NOMO-1 treated with dmso at 0.1 percent for 144 hours (cell line): ENCODE measurements at regions not wholly inside any gene's neighbourhood (a gene's known extent, or its start where the extent isn't known, plus 50 kb on each side); places are given as distances from the start of the nearest gene placed in this dataset.

Experiments used
- DNase-seq: peaks from one replicate; lab custom pipeline; 2025; ENCODE audit not compliant: unreplicated experiment; lab: John Stamatoyannopoulos, UW

DNA sequence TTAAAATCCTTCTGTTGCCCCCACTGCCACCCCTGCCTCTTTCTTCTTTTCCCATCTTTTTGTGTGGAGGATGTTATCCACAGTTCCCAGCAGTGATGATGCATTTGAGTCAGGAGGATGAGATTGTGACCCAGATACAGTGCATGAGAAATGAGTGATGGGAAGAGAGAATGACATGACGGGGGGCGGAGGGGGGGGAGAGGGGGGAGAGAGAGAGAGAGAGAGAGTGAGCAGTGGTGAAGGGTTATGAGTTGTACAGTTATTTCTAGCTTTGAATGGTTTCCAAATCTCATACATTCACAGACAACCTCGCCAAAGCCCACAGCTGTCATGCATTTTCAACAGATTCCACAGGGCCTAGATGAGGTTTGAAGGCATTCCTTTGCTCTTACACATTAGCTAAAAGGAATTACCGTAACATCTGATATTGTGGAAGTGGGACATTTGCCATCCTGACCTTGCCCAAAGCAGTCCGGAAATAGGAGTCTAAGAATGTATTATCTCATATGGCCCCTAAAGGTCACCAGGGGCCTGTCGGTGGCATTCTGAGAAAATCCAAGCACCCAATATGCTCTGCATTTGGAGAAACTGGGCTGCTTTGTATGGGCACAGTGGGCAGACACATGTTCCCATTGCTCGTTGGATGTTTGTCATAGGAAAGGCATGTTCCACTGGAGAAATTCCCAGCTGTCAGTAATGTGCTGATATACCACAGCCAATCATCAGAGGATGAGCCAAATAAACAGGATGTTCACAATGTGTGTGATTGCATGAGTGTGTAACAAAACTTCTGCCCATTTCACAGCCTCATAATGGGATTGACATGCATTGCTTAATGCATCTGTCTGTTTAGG lies 435.8 kb downstream of the SPRY1 start:
- DNase-seq: no peak

DNA sequence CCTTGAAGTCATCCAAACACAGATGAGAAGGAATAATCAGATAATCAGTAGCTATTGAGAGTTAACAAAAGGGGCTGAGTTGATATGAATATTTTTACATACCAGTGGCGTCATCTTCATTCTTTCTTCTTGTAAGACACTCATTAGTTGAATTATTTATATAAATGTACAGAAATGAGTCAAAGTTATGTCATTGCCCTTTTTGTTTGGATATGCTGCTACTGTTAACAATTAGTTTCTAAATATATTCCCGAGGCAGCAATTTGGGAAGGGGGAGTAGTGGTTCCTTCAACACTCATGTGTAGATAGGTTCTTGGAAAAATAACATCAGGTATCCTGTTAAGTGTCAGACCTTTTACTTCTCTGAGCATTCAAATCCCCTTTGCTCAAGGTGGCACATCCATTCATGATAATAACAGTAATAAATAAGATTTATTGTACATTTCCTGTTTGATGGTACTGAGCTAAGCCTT lies 436.6 kb downstream of the SPRY1 start:
- no peak for DNase-seq

DNA sequence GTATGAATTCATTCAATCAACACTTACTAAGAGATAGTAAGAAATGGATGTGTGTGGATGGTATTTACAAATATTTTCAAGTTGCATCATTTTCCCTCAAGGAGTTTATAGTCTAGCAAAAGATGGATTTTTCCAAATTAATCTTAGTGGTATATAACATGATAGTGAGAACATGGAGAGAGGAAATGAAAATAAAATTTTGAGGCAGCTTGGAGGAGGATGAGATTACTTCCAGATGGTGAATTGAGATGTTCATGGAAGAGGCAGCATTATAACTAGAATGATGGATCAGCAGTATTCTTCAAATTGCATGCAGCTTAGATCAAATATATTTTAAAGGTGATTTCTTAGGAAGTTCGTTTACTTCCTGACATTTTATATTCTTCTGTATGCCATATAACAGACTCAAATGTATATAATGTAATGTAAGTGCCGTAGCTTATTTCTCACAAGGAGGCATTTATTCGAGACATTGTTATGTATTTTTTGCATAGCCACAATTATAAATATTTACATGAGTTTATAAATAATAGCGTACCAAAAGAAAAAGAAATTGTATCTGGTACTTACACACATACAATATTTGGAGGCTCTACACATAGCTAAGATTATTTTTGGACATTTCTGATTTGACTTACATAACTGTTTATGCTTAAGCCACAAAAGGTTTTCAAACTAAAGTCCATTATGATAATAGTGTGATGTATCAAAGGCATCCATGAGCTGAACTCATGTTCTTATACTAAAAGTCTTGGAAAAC lies 439.4 kb downstream of the SPRY1 start:
- no peak for DNase-seq

DNA sequence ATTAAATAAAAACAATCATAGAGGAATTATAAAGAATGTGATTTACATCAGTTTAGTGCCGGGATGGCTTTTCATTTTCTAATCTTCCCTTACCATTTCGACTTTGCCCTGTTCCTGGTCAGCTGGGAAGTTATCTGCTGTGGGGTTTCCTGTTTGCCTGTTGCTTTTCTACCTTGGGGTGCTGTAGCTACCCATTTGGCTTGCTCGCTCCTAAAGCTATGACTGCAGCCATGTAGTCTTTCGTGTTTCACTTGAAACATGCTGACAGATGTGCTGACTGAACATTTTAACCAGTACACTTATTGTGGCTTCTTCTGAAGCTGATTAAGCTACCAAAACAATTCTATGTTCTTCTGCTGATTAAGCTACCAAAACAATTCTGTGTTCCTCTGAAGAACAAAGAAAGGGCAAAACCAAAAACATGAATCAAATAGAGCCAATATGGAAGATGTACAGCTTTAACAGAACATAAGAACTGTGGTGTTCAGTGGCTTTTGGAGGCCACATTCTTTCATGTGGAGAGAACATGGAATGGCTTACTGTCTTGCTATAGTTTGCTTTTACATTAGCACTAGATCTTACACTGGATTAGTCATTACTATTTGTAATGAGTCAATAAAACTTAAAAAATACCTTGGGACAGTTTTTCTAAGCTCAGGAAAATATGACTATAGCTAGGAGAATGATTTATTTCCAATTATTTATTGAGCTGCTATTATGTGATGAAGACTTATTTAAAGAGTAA lies 440.4 kb downstream of the SPRY1 start:
- no peak for DNase-seq

DNA sequence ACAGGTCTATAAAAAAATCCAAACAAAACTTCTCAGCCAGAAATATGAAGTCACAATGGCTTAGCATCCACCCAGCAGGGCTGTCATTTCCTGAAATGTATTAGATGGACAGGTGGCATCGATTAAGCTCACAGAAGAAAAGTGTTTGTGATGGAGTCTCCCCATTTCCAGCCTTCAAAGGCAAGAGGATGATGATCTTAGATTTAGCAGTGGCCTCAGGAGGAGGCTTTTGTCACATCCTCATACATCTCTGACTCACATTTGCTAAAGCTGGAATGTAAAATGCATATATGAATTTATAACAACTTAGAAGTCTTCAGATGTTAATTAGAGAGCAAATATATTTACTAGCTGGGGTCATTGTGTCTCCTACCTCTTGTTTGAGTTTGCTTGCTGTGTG lies 441.9 kb downstream of the SPRY1 start:
- no peak for DNase-seq

DNA sequence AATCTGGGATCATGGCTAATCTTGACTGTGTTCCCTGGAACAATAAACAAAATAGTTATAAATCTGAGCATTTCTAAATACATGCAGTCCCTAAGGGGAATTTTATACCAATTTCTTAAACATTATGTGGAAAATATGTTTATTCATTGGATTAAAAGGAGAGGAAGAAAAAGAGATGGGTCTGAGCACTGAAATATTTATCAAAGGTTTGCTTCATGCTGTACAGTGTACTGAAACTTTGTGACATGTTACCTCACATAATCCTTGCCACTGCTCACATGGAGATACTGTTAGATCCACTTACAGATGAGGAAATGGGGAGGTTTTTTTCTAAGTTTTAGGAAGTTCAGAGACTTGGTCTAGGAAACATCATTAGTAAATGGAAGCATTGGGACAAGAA lies 443.6 kb downstream of the SPRY1 start:
- DNase-seq: no peak

DNA sequence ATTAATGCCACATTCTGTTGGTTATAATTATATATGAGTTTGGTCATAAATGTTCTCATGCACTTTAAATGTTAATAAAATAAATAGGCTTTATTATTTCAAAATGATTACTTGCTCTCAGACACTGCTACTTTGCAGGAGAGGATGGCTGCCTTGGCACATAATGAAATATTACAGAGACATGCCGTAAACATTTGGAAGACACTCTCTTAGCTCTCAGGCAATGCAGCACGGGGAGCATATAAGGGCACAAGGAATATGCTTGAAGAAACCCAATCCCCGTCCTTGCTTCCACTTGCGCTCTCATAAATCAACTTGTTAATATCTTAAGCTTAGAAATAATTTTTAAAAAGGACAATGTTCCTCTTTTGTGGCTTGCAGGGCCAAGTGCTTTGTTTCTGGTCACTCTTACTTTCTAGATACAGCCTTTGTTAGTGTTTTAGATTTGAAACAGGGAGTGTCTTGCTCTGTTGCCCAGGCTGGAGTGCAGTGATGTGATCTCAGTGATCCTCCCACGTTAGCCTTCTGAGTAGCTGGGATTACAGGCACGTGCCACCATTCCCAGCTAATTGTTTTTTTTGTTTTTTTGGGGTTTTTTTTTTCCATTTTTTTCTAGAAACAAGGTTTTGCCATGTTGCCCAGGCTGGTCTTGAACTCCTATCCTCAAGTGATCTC lies 445.0 kb downstream of the SPRY1 start:
- DNase-seq: no peak

DNA sequence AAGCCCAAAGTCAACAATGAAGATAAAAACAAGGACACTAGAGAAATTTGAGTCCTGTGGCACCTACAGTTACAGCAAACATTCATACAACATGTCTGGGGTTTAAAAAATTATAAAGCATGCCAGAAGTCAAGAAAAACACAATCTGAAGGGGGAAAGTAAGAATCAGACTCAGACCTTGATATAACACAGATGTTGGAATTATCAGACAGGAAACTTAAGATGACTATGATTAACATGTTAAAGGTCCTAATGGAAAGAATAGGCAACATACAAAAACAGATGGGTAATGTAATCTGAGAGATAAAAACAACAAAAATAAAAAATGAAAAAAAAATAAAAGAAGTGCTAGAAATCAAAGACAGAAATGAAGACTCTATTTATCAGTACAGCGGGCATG lies 446.5 kb downstream of the SPRY1 start:
- no peak for DNase-seq

DNA sequence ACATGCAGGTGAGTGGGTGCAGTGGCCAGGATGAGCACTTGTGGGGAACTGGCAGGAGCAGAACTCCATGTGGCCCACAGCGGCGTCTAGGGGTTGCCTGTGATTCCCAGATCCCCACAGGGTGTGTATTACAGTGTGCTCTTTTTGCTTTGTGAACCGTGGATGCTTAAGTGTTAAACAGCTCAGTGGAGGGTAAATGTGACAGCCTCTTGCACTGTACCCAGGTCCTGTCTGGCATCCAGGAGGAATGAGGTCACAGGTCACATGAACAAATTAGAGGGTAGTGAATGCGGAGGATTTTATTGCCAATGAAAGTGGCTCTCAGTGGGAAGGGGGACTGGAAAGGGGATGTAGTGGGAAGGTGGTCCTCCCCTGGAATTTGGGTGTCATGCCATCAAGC lies 447.8 kb downstream of the SPRY1 start:
- no peak for DNase-seq

DNA sequence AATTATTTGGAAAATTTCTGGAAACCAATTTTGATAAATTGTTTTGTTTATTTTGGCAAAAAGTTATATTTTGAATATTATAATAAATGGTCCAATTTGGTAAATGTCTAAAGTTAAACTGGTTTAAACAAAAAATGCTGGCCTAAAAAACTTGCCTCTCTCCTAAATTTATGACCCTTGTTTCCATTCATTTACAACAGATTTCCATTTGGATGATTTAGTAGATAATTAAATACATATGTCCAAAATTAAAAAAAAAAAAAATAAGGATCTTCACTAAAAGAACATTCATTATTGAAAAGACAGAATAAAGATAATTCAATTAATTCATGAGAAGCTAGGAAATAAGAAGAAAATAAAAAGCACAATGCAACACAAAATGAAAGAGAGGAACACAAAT lies 449.5 kb downstream of the SPRY1 start:
- no peak for DNase-seq

DNA sequence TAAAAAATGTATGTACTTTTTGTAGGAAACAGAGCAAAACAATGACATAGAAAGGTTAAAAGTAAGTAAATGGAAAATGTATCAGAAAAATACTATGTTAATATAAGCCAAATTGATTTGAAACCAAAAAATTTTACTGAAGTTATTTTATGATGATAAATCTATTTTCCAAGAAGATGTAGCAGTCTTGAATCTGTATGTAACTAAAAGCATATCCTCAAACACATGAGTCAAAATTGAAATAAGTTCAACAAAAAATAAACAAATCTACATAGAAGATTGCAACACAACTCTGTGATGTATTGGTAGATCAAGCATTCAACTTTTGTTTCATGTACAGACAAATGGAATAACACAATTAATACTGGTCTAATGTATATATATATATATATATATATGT lies 450.0 kb downstream of the SPRY1 start:
- no peak for DNase-seq

DNA sequence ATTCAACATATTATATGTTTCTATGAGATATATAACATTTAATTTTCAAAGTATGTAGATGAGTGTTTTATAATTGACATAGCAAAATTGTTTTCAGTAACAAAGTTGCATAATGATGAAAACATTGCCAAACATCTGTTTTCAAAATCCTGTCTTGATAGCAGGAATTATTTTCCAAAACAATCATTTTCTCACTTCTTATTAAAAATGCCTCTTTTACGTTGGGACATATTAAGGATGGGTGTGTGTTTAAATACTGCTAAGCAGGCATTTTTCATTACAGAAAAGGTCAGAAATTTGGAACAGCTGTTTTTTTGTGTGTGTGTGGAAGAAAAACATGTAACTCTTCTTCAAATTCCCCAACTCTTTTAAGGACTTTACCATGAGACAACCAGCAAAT lies 452.0 kb downstream of the SPRY1 start:
- DNase-seq: no peak

DNA sequence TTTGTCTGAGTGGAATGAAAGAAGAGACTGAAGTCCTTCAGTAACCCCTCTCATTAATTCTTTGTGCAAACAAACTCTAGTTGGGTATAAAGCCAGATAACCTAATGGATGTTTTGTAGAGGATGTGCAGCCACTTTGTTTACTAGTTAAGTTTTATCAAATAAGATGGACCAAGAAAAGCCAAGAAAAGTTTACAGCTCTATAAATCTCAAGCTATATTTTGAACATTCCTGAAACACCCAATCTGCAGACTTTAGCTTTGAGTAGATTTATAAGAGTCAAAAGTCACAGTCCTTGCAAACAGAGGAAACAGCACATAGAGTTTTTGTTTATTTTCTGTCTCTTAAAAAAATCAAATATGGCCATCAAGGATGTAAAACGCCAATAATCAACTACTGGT lies 452.9 kb downstream of the SPRY1 start:
- no peak for DNase-seq

DNA sequence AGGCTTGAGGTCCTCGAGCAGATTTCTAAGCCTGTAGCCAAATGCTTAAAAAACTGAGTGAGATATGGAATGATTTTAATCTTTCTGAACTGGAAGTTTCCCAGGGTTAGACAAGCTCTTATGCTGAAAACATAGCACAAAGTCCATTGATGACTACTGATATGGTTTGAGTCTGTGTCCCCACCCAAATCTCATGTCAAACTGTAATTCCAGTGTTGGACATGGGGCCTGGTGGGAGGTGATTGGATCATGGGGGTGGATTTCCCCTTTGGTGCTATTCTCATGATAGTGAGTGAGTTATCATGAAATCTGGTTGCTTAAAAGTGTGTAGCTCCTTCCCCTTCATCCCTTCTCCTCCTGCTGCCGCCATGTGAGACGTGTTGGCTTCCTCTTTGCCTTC lies 454.9 kb downstream of the SPRY1 start:
- no peak for DNase-seq

DNA sequence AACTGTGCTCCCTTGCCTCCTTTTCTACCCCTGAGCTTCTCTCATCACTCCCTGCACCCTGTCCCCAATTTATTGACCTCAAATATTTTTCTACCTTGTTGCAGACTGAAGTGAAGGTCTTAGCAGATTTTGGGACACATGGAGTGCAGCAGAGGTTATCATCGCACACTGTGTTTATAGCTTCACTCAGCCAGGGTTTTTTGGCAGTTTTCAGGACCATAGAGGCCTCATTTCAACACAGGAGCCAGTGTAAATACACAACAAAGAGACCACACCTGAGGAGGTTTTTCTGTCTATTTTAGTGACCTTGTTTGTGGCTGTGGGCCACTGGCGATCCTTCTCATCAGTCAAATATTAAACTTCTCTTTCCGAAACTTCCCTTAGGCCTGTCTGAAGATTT lies 457.1 kb downstream of the SPRY1 start:
- no peak for DNase-seq

DNA sequence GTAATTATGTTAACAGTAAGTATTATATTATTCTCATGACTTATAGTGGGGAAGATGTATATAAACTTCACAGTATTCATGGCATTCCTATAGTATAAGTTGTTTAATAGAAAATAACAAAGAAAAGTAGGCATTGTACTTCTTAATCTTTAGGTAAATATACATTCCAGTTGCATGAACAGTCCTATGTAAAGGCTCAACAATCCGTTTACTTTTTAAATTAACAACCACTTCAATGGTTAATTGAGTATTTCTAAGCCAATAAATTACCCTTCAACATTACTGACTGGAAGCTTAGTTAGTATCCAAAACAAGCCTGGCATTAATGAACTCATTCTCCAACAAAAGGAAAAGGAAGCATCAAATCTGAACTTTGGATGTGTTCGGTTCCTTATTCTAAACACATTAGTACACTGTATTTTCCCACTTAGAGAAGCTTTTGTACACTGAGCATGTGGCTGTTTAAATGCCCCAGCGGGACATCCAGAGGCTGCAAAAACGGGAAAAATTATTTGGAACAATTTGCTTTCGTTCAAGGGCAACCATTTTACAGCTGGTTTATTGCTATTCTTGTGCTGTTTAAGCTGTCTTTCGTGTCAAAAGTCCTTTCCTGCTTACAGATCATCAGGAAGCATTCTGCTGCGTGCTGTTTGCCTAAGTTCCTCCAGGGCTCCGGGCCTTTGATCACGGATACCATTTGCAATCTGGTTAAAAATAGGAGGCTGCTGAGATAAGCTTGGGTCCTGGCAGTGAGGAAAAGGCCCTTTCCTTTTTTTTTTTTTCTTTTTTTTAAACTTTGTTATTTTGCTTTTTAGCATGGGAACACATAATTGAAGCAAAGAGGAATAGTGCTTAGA lies 460.3 kb downstream of the SPRY1 start:
- DNase-seq: no peak

DNA sequence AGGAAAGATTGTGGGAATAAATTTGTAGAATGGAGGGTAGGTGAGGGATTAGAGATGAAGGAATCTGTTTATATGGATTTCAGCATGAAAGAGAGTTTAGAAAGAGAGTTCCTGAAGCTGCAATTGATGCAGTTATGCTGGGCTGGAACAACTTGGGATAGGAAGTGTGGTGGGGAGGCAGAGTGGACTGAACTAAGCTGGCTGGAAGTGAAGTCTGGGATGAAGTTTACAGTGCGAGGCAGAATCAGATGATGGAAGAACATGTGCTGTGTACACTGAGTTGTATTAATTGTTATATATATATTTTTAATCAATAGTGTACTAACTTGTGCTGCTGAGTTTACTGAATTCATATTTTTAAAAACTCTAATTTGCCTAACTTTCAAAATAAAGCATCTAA lies 461.9 kb downstream of the SPRY1 start:
- DNase-seq: no peak

DNA sequence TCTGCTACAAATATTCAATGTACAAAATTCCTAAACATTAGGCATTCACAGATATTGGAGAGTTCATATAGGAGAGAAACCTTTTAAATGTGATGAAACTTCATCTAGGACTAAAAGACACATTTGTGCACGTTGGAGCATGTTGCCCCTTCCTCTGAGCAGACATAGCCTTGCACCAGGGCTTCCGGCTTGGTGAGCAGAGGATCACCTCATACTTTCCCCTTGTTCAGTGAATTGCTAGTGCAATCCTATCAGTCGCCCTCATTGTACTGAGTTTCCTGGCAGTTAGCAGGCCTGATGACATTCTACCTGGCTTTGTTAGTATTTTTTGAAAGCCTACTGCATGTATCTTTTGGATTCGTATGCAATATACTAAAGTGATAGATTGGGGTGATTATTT lies 466.2 kb downstream of the SPRY1 start:
- DNase-seq: no peak

DNA sequence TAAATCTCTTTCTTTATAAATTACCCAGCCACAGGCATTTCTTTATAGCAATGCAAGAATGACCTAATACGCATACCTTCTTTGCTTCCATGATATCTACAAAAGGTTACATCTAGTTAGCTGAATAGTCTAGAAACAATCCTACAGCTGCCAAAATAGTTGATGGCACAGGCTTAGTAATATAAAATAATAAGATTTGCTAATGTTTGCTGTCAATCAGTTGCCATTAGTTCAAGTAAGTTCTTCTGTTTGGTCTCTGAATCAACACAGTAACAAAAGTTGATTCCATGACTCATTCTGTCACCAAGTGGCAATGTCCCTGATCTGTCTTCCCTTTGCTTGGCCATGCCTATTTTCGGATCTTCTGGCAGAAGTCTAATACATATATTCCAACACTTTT lies 470.2 kb downstream of the SPRY1 start:
- DNase-seq: no peak

DNA sequence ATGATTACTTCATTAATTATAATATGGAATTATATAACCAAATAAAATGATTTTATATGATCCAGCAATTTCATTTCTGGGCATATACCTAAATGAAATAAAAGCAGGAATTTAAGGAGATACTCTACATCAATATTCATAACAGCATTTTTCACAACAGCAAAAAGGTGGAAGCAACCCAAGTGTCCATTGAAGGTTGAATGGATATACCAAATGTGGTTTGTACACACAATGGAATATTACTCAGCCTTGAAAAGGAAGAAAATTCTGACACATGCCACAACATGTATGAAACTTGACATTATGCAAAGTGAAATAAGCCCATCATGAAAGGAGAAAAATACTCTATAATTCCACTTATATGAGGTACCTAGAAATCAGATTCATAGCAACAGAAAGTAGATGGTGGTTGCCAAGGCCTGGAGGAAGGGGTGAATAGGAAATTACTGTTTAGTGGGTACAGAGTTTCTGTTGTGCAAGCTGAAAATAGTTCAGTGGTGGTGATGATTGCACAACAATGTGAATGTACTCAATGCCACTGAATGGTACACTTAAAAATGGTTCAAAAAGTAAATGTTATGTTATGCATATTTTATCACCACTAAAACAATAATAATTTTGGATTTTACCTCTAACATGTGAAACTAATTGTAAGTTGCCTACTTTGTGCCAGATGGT lies 471.5 kb downstream of the SPRY1 start:
- no peak for DNase-seq
